Mesendoderm (in vitro differentiated cells): ENCODE measurements at regions not wholly inside any gene's neighbourhood (a gene's known extent, or its start where the extent isn't known, plus 50 kb on each side); places are given as distances from the start of the nearest gene placed in this dataset.

Experiments used
- DNase-seq: peaks from one replicate; pipeline ENCODE4 v3.0.0; 2013
- H2AK5ac ChIP-seq: 2 replicates; pipeline ENCODE4 v1.6.1; 2013; ENCODE audit warnings: low read length, inconsistent platforms
- H2BK120ac ChIP-seq: 2 replicates; pipeline ENCODE4 v1.6.1; 2013; ENCODE audit warnings: low read depth, mild to moderate bottlenecking, low read length, moderate library complexity, mixed read lengths
- H2BK15ac ChIP-seq: replicated peaks from 2 replicates; pipeline ENCODE4 v1.6.1; 2013; ENCODE audit warnings: low read depth, mild to moderate bottlenecking, moderate library complexity
- H2BK5ac ChIP-seq: 2 replicates; pipeline ENCODE4 v1.6.1; 2013; ENCODE audit warnings: low read length, inconsistent platforms
- H3K18ac ChIP-seq: 2 replicates; pipeline ENCODE4 v1.6.1; 2013; ENCODE audit warnings: mild to moderate bottlenecking, low read length, mixed read lengths
- H3K23ac ChIP-seq: one replicate; pipeline ENCODE4 v1.6.1; 2013; ENCODE audit warnings: low read length
- H3K27ac ChIP-seq: 2 replicates; pipeline ENCODE4 v1.5.1; 2013; ENCODE audit warnings: low read depth, mild to moderate bottlenecking, inconsistent platforms, low read length, moderate library complexity
- H3K27me3 ChIP-seq: 2 replicates; pipeline ENCODE4 v1.6.1; 2013; ENCODE audit warnings: low read length, control low read depth, mild to moderate bottlenecking, inconsistent platforms; ENCODE audit not compliant: insufficient read depth, poor library complexity
- H3K36me3 ChIP-seq: 2 replicates; pipeline ENCODE4 v1.6.1; 2013; ENCODE audit warnings: low read length, inconsistent platforms; ENCODE audit not compliant: control insufficient read depth, insufficient read depth
- H3K4ac ChIP-seq: one replicate; pipeline ENCODE4 v1.6.1; 2013; ENCODE audit warnings: low read depth, mild to moderate bottlenecking, low read length, moderate library complexity
- H3K4me1 ChIP-seq: 2 replicates; pipeline ENCODE4 v1.6.1; 2013; ENCODE audit warnings: low read depth, low read length, inconsistent platforms; ENCODE audit not compliant: control insufficient read depth
- H3K4me2 ChIP-seq: 2 replicates; pipeline ENCODE4 v1.6.1; 2013; ENCODE audit warnings: low read length
- H3K4me3 ChIP-seq: 2 replicates; pipeline ENCODE4 v1.5.1; 2013; ENCODE audit warnings: mild to moderate bottlenecking, low read length
- H3K56ac ChIP-seq: one replicate; pipeline ENCODE4 v1.6.1; 2013; ENCODE audit warnings: low read length
- H3K79me1 ChIP-seq: 2 replicates; pipeline ENCODE4 v1.6.1; 2013; ENCODE audit warnings: low read length, inconsistent platforms
- H3K79me2 ChIP-seq: 2 replicates; pipeline ENCODE4 v1.6.1; 2013; ENCODE audit warnings: mild to moderate bottlenecking, low read length; ENCODE audit not compliant: control insufficient read depth, insufficient read depth
- H3K9ac ChIP-seq: 2 replicates; pipeline ENCODE4 v1.6.1; 2013; ENCODE audit warnings: low read length, inconsistent platforms
- H4K5ac ChIP-seq: one replicate; pipeline ENCODE4 v1.6.1; 2013; ENCODE audit warnings: low read length
- H4K8ac ChIP-seq: one replicate; pipeline ENCODE4 v1.6.1; 2013; ENCODE audit warnings: low read depth, mild to moderate bottlenecking, control low read depth, low read length, moderate library complexity
- WGBS: extraction: QIAGEN DNeasy Blood & Tissue Kit; methylation state at CpG from one replicate; pipeline ENCODE4 v1.1.7; 2013; ENCODE audit warnings: low lambda C conversion rate, missing lambda C conversion rate; ENCODE audit not compliant: insufficient coverage; ENCODE audit errors: extremely low coverage; 5-methylcytosine and 5-hydroxymethylcytosine counted together

DNA sequence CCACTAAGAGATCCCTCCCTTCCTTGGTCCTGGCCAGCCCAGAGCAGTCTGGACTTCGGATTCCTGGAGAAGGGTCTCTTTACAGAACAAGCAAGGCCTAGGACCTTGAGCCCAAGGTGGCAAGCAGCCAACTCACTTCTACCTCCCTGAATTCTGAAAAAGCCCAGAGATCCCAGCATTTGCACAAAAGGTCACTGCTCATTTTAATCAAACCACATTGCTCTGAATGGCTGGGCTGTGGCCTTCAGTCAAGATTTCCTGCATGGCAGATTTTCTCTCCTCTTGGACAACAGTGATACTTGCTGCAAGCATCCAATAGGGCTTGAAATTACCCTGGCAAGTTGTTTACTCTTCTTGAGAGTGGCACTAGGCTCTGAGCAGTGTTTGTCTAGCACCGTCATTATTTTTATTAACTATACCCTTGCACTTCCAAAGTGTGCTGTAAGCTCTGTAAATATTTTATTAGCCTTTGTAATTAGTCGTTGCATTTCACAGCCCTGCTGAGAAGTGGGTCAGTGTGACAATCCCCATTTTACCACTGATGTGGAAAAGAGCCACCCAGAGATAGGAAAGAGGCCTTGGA lies 274.7 kb upstream of the CTNNB1 start:
- Histone ChIP-seq H3K79me1 (no peaks in the 10 kb centered on the region), H2BK15ac (peak overlapping the region; percentile 37), H3K4me3 (no peak overlapping the region), H3K9ac (no peak overlapping the region), H3K23ac (no peak overlapping the region), H2BK5ac (no peak overlapping the region), H3K27me3 (no peaks in the 10 kb centered on the region), H3K4ac (no peak overlapping the region), H4K5ac (no peak overlapping the region), H3K18ac (peak overlapping the region; percentile 19), H3K27ac (no peak overlapping the region), H3K56ac (no peak overlapping the region), H4K8ac (no peak overlapping the region), H3K4me1 (peaks cover 6% of the 10 kb centered on the region), H3K36me3 (no peaks in the 10 kb centered on the region), H3K4me2 (no peak overlapping the region), H2AK5ac (no peak overlapping the region), H2BK120ac (peak overlapping the region; percentile 76), H3K79me2 (no peaks in the 10 kb centered on the region)
- WGBS: no CpG with 5 or more reads among the region's 3 CpGs
- no peak for DNase-seq

DNA sequence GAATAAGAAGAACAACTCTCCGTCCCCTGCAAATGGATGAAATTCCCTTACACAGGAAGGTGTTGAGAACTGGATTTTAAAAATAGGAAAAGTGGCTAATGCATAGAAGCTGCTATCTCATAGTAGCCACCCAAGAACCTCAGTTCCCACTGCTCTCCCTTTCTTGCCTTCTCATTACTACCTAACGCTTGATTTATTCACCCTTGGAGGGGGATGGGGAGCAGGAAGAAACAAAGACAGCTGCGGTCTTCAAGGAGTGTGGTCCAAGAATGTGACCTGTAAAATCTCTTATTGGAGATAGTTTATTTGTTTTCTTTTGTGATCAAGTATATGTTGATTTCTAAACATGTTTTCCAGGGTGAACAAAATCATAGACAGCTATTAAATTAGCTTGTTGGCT lies 274.1 kb upstream of the CTNNB1 start:
- no peak overlapping the region for H3K4me3 ChIP-seq
- DNase-seq: no peak
- H3K23ac ChIP-seq: no peak overlapping the region
- peaks cover 6% of the 10 kb centered on the region for H3K4me1 ChIP-seq
- H3K36me3 ChIP-seq: no peaks in the 10 kb centered on the region
- no peak overlapping the region for H2BK15ac ChIP-seq
- no peaks in the 10 kb centered on the region for H3K79me1 ChIP-seq
- no peaks in the 10 kb centered on the region for H3K79me2 ChIP-seq
- no peak overlapping the region for H3K4me2 ChIP-seq
- H3K18ac ChIP-seq: no peak overlapping the region
- no peak overlapping the region for H3K9ac ChIP-seq
- no peak overlapping the region for H4K5ac ChIP-seq
- no peak overlapping the region for H2BK5ac ChIP-seq
- no peak overlapping the region for H3K56ac ChIP-seq
- H3K4ac ChIP-seq: no peak overlapping the region
- H2BK120ac ChIP-seq: peak overlapping the region; percentile 76
- H4K8ac ChIP-seq: no peak overlapping the region
- H2AK5ac ChIP-seq: no peak overlapping the region
- H3K27me3 ChIP-seq: no peaks in the 10 kb centered on the region
- no CpG with 5 or more reads among the region's 3 CpGs for WGBS
- H3K27ac ChIP-seq: no peak overlapping the region

DNA sequence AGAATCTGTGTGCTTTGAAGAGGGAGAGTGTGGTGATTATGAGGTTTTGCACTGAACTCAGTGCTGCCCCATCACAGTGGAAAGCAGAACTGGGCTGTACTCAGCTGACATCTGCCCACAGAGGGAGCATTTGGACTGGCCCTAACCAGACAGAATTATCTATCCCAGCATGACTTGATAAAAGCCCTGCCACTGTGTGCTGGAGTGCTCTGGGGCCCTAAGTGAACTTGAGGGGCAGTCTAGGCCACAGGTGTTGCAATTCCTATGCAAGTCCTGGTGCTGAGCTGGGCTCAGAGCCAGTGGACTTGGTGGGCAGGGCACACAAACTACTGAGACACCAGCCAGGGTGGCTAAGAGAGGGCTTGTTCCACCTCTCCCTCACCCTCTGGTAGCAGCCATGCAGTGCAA lies 269.2 kb upstream of the CTNNB1 start:
- peaks cover 1% of the 10 kb centered on the region for H3K4me1 ChIP-seq
- H3K27ac ChIP-seq: no peak overlapping the region
- H2BK120ac ChIP-seq: no peak overlapping the region
- H3K79me2 ChIP-seq: no peaks in the 10 kb centered on the region
- no peak overlapping the region for H3K18ac ChIP-seq
- H3K79me1 ChIP-seq: no peaks in the 10 kb centered on the region
- no peaks in the 10 kb centered on the region for H3K27me3 ChIP-seq
- H3K4me3 ChIP-seq: no peak overlapping the region
- H2BK15ac ChIP-seq: no peak overlapping the region
- H4K5ac ChIP-seq: no peak overlapping the region
- no peak overlapping the region for H2BK5ac ChIP-seq
- no peak overlapping the region for H2AK5ac ChIP-seq
- H3K4me2 ChIP-seq: no peak overlapping the region
- H4K8ac ChIP-seq: no peak overlapping the region
- H3K4ac ChIP-seq: no peak overlapping the region
- no peak overlapping the region for H3K56ac ChIP-seq
- no peak overlapping the region for H3K23ac ChIP-seq
- H3K36me3 ChIP-seq: no peaks in the 10 kb centered on the region
- H3K9ac ChIP-seq: no peak overlapping the region
- DNase-seq: peak; percentile 45

DNA sequence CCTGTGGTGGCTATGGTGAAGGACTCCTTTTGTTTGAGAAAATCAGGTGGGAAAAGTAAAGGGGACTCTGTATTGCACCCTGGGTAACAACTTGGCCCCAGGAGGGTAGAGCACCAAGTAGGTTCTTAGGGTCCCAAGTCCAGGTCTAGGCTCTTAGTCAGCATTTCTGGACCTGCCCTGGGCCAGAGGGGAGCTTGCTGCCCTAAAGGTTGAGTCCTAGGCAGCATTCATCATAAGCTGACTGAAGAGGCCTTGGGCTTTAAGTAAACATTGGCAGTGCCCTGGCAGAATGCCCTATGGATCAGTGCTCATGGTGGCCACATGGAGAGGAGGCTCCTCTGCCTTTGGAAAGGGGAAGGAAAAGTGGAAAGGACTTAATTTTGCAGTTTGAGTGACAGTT lies 268.5 kb upstream of the CTNNB1 start:
- no peaks in the 10 kb centered on the region for H3K79me2 ChIP-seq
- no peak overlapping the region for H2AK5ac ChIP-seq
- H4K5ac ChIP-seq: no peak overlapping the region
- H2BK120ac ChIP-seq: no peak overlapping the region
- H4K8ac ChIP-seq: no peak overlapping the region
- no peak for DNase-seq
- no peak overlapping the region for H3K27ac ChIP-seq
- H3K9ac ChIP-seq: no peak overlapping the region
- no peak overlapping the region for H3K4me2 ChIP-seq
- H2BK15ac ChIP-seq: no peak overlapping the region
- H3K27me3 ChIP-seq: no peaks in the 10 kb centered on the region
- H3K79me1 ChIP-seq: no peaks in the 10 kb centered on the region
- no peaks in the 10 kb centered on the region for H3K36me3 ChIP-seq
- H3K4ac ChIP-seq: no peak overlapping the region
- no peaks in the 10 kb centered on the region for H3K4me1 ChIP-seq
- H3K18ac ChIP-seq: no peak overlapping the region
- no peak overlapping the region for H3K23ac ChIP-seq
- H3K56ac ChIP-seq: no peak overlapping the region
- H2BK5ac ChIP-seq: no peak overlapping the region
- H3K4me3 ChIP-seq: no peak overlapping the region

DNA sequence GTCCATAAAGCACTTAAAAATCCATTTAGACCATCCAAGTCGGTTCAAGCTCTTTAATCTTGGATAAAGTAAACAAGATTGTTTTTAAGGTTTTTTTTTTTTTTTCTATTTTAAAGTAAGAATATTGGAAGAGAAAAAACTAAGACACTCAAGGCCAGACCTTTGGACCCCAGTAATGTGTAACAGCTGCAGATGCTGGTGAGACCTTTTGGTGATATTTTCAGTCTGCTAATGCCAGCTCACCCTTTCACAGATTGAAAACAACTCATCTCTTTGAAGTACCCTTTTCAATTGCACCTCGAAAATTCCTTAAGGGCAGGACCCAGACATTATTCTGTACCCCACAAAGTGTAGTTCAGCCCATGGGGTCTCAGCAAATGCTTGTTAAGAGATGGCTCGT lies 260.7 kb upstream of the CTNNB1 start:
- Histone ChIP-seq H3K4me3 (no peak overlapping the region), H3K23ac (no peak overlapping the region), H3K4ac (no peak overlapping the region), H3K27ac (no peak overlapping the region), H3K36me3 (no peaks in the 10 kb centered on the region), H3K56ac (no peak overlapping the region), H3K27me3 (no peaks in the 10 kb centered on the region), H2BK120ac (no peak overlapping the region), H3K9ac (no peak overlapping the region), H2BK15ac (no peak overlapping the region), H3K4me1 (no peaks in the 10 kb centered on the region), H3K4me2 (no peak overlapping the region), H3K18ac (no peak overlapping the region), H2AK5ac (no peak overlapping the region), H4K5ac (no peak overlapping the region), H4K8ac (no peak overlapping the region), H3K79me2 (no peaks in the 10 kb centered on the region), H3K79me1 (no peaks in the 10 kb centered on the region), H2BK5ac (no peak overlapping the region)
- WGBS: no CpG with 5 or more reads among the region's 3 CpGs
- no peak for DNase-seq

DNA sequence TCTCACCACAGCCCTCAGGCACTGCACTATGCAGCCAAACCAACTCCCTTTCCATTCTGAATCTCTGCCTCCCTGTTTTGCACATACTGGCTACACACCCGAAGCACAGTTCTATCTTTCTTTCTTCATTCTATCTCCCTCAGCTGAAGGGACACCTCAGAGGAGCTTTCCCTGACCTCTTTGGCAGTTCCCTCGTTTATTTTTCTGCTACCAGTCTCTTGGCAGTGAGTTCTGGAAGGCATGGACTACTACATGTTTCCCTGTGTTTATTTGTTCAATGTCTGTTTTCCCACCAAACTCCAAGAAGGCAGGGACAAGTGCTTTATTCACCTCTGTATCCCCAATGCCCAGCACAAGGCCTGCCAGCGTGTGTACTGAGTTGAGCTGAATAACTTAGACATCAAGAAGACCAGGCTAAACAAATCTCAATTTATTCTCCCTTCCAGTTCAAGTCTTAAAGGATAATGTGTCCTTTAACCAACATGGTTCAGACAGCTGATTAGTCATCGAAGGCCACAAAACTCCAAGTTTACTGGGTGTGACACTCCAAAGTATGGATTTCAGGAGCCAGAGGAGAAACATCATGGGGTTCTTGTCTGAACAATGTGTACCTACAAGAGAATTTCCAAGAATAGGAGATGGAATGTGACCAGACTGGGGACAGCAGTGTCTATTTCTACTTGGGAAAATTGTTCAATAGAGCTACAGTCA lies 260.1 kb upstream of the CTNNB1 start:
- H3K4me3 ChIP-seq: no peak overlapping the region
- no peak overlapping the region for H3K4me2 ChIP-seq
- no peak for DNase-seq
- no peaks in the 10 kb centered on the region for H3K36me3 ChIP-seq
- H2BK15ac ChIP-seq: no peak overlapping the region
- H3K27ac ChIP-seq: no peak overlapping the region
- H3K23ac ChIP-seq: no peak overlapping the region
- no peak overlapping the region for H3K18ac ChIP-seq
- H3K27me3 ChIP-seq: no peaks in the 10 kb centered on the region
- H3K79me1 ChIP-seq: no peaks in the 10 kb centered on the region
- H3K4me1 ChIP-seq: no peaks in the 10 kb centered on the region
- H3K9ac ChIP-seq: no peak overlapping the region
- no peak overlapping the region for H4K5ac ChIP-seq
- WGBS: no CpG with 5 or more reads among the region's 4 CpGs
- H4K8ac ChIP-seq: no peak overlapping the region
- H2BK120ac ChIP-seq: no peak overlapping the region
- no peak overlapping the region for H2AK5ac ChIP-seq
- no peaks in the 10 kb centered on the region for H3K79me2 ChIP-seq
- no peak overlapping the region for H3K4ac ChIP-seq
- no peak overlapping the region for H2BK5ac ChIP-seq
- H3K56ac ChIP-seq: no peak overlapping the region
